ENCODE measurements at regions not wholly inside any gene's neighbourhood (a gene's known extent, or its start where the extent isn't known, plus 50 kb on each side); places are given as distances from the start of the nearest gene placed in this dataset.

GRCh38 chr4:164512124-164512523, 241.8 kb upstream of the SMIM31 start:
- H4K8ac ChIP-seq (replicated peaks; ENCODE audit: insufficient read length, low read depth, low read length): no peak overlapping the region
- H3K79me2 ChIP-seq (ENCODE audit: insufficient read depth, low read length): no peaks in the 10 kb centered on the region
- WGBS (ENCODE audit: extremely low coverage, insufficient read length, low lambda C conversion rate): no CpG with 5 or more reads among the region's 2 CpGs
- H3K4me1 ChIP-seq (ENCODE audit: insufficient read depth, low read length): no peaks in the 10 kb centered on the region
- H3K36me3 Mint-ChIP-seq (ENCODE audit: insufficient read depth in 1 of 3, low read depth in 3 of 3): peaks cover 0 to 1% (median 0%) of the 10 kb centered on the region in 3 experiments; a peak in 1 of 7 replicates
- H2AK5ac ChIP-seq (ENCODE audit: insufficient read length, low read length): no peak overlapping the region
- H3K9me3 ChIP-seq (ENCODE audit: control insufficient read depth, low read depth, low read length): no peaks in the 10 kb centered on the region
- H3K79me1 ChIP-seq (ENCODE audit: insufficient read depth, low read depth, low read length, poor library complexity, severe bottlenecking): no peaks in the 10 kb centered on the region
- H2BK15ac ChIP-seq (ENCODE audit: low read depth, low read length): no peak overlapping the region
- no peaks in the 10 kb centered on the region for H3K4me1 Mint-ChIP-seq
- no peak overlapping the region for H3T11ph ChIP-seq (ENCODE audit: low read length)
- H3K4ac ChIP-seq (ENCODE audit: low read depth, low read length): no peak overlapping the region
- H3K23me2 ChIP-seq (ENCODE audit: insufficient read length, low read depth, low read length, poor library complexity, severe bottlenecking): no peaks in the 10 kb centered on the region
- no peak overlapping the region for H2BK12ac ChIP-seq (ENCODE audit: insufficient read length, low read depth, low read length)
- H3K14ac ChIP-seq (ENCODE audit: insufficient read depth, low read length): no peak overlapping the region
- no peak overlapping the region for H4K91ac ChIP-seq (ENCODE audit: insufficient read length, low read depth, low read length)
- H3K27me3 Mint-ChIP-seq (ENCODE audit: low read depth): no peaks in the 10 kb centered on the region
- no peaks in the 10 kb centered on the region; a peak in 1 of 5 replicates for H3K9me3 Mint-ChIP-seq
- no peak overlapping the region for H3K4me3 Mint-ChIP-seq
- H3K27ac ChIP-seq (ENCODE audit: insufficient read length, low read depth, low read length): no peak overlapping the region
- no peak overlapping the region for H2AFZ ChIP-seq (ENCODE audit: low read length)
- no peak overlapping the region for H3K27ac Mint-ChIP-seq
- no peak overlapping the region for H2BK120ac ChIP-seq (ENCODE audit: low read depth, low read length, poor library complexity, severe bottlenecking)
- no peaks in the 10 kb centered on the region for H3K27me3 ChIP-seq (ENCODE audit: insufficient read depth, low read length)
- no peak overlapping the region for H2BK20ac ChIP-seq (ENCODE audit: low read depth, low read length, poor library complexity, severe bottlenecking)
- no peak overlapping the region for H2BK5ac ChIP-seq (ENCODE audit: insufficient read length, low read length)
- H3K56ac ChIP-seq (ENCODE audit: insufficient read length, low read depth, low read length): no peak overlapping the region
- no peak for TF ChIP-seq CTCF (conservative IDR thresholded peaks at IDR 0.05)
- no peak overlapping the region for H3K4me2 ChIP-seq (ENCODE audit: insufficient read depth, insufficient read length, low read length)
- DNase-seq: no peak
- no peak overlapping the region for H3K9ac ChIP-seq (ENCODE audit: extremely low read depth, insufficient read length, low read length)
- H4K20me1 ChIP-seq (ENCODE audit: control insufficient read depth, insufficient read depth, insufficient read length): no peaks in the 10 kb centered on the region
- H3K18ac ChIP-seq (ENCODE audit: insufficient read length, low read depth, low read length): no peak overlapping the region
- H4K5ac ChIP-seq (ENCODE audit: insufficient read length, low read depth, low read length): no peak overlapping the region
- no peak overlapping the region for H3K23ac ChIP-seq (ENCODE audit: insufficient read length, low read depth, low read length)
